HL-60 (cell line): ENCODE measurements at regions not wholly inside any gene's neighbourhood (a gene's known extent, or its start where the extent isn't known, plus 50 kb on each side); places are given as distances from the start of the nearest gene placed in this dataset.

Experiments used
- DNase-seq, 2 experiments: peaks; one replicate each; pipeline ENCODE4 v3.0.0-alpha.2; 2010 to 2020; ENCODE audit warnings: low read depth in 1 of 2, low spot score in 1 of 2
- H3K27ac ChIP-seq: fragments of 250-450 bp; sonication (Bioruptor Pico); replicated peaks from 2 replicates; pipeline ENCODE4 v1.5.1; 2020; ENCODE audit warnings: mild to moderate bottlenecking, moderate library complexity
- H3K27me3 ChIP-seq: fragments of 250-450 bp; sonication (Bioruptor Pico); 2 replicates; pipeline ENCODE4 v1.5.1; 2021; ENCODE audit warnings: mild to moderate bottlenecking, moderate library complexity; ENCODE audit not compliant: insufficient read depth, poor library complexity, severe bottlenecking
- H3K4me3 ChIP-seq: replicated peaks from 2 replicates; pipeline ENCODE4 v1.5.1; 2011; ENCODE audit warnings: mild to moderate bottlenecking, control low read depth, low read length; ENCODE audit not compliant: insufficient read depth
- CTCF ChIP-seq: IDR thresholded peaks from one replicate; pipeline ENCODE4 v1.5.1; 2011; ENCODE audit warnings: low read length, control low read depth, inconsistent platforms; ENCODE audit not compliant: insufficient read depth
- GABPA ChIP-seq: IDR thresholded peaks from 2 replicates; pipeline ENCODE4 v1.6.1; 2012; ENCODE audit warnings: low read depth
- POLR2AphosphoS5 ChIP-seq: IDR thresholded peaks from 2 replicates; pipeline ENCODE4 v1.6.1; 2012; ENCODE audit warnings: low read depth
- REST ChIP-seq: IDR thresholded peaks from 2 replicates; pipeline ENCODE4 v1.6.1; 2012; ENCODE audit warnings: low read depth; ENCODE audit not compliant: insufficient replicate concordance
- SPI1 ChIP-seq: IDR thresholded peaks from 2 replicates; pipeline ENCODE4 v1.6.1; 2012; ENCODE audit warnings: low read depth, mild to moderate bottlenecking, borderline replicate concordance

GRCh38 chr3:28586325-28586724 lies 237.7 kb upstream of the AZI2 start:
- no peak for DNase-seq
- no peak overlapping the region for H3K27ac ChIP-seq
- H3K27me3 ChIP-seq, result no peaks in the 10 kb centered on the region
- no peak for TF ChIP-seq SPI1
- H3K4me3 ChIP-seq, result no peak overlapping the region

GRCh38 chr3:28587723-28588122 lies 239.1 kb upstream of the AZI2 start:
- TF ChIP-seq REST (no peak), POLR2AphosphoS5 (no peak), CTCF (no peak), SPI1 (no peak), GABPA (no peak)
- Histone ChIP-seq H3K4me3 (no peak overlapping the region), H3K27ac (no peak overlapping the region), H3K27me3 (no peaks in the 10 kb centered on the region)
- no peak for DNase-seq

GRCh38 chr3:28590216-28590615 lies 241.6 kb upstream of the AZI2 start:
- no peak for TF ChIP-seq GABPA
- TF ChIP-seq CTCF, result no peak
- no peak for TF ChIP-seq POLR2AphosphoS5
- TF ChIP-seq SPI1, result no peak
- TF ChIP-seq REST, result no peak
- no peak overlapping the region for H3K27ac ChIP-seq
- no peaks in the 10 kb centered on the region for H3K27me3 ChIP-seq
- DNase-seq, result no peak
- H3K4me3 ChIP-seq, result no peak overlapping the region

GRCh38 chr3:28590860-28591259 lies 242.2 kb upstream of the AZI2 start:
- Histone ChIP-seq H3K27ac (no peak overlapping the region), H3K27me3 (no peaks in the 10 kb centered on the region), H3K4me3 (no peak overlapping the region)
- no peak for TF ChIP-seq POLR2AphosphoS5
- TF ChIP-seq GABPA, result no peak
- no peak for TF ChIP-seq REST
- TF ChIP-seq SPI1, result no peak
- TF ChIP-seq CTCF, result no peak
- no peak for DNase-seq
